ENCODE measurements at regions not wholly inside any gene's neighbourhood (a gene's known extent, or its start where the extent isn't known, plus 50 kb on each side); places are given as distances from the start of the nearest gene placed in this dataset.

DNA sequence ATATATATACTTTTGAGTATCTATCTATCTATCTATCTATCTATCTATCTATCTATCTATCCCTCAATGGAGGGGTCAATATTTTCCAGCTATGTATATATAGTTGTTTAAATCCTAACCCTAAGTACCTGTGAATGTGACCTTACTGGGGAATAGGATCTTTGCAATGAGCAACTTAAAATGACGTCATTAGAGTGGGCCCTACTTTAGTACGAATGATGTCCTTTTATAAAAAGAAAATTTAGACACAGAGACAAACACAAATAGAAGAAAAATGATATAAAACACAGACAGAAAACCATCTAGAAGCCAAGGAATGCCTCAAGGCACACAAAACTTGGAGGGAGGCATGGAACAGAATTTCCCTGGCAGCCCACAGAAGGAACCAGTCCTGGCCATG, 2283.7 kb downstream of the NCAM2 start:
- H2AK9ac ChIP-seq (replicated peaks; ENCODE audit: low read depth, low read length, poor library complexity): no peak overlapping the region
- H3K27me3 ChIP-seq (ENCODE audit: control insufficient read depth, insufficient read depth, low read length): no peaks in the 10 kb centered on the region
- ATAC-seq (ENCODE audit: low read depth) (no peak), DNase-seq (no peak)
- H3K4me3 ChIP-seq (ENCODE audit: insufficient read depth, low read depth, low read length): no peak overlapping the region
- no peak overlapping the region for H3K14ac ChIP-seq (replicated peaks; ENCODE audit: low read depth, low read length)
- BruUV-seq (replicated peaks): no TSS peak
- no peak overlapping the region for H3K23ac ChIP-seq (ENCODE audit: low read depth, low read length)
- H3K9ac ChIP-seq (ENCODE audit: low read depth, low read length): no peak overlapping the region
- in situ Hi-C loops (cut with MboI; ENCODE audit: low sequenced_read_pairs): no loop called here
- H2AK5ac ChIP-seq (ENCODE audit: low read depth, low read length): no peak overlapping the region
- H3K9me1 ChIP-seq (ENCODE audit: insufficient read depth, low read length): no peaks in the 10 kb centered on the region
- H3K4me1 ChIP-seq (ENCODE audit: control insufficient read depth, insufficient read depth, low read length): no peaks in the 10 kb centered on the region
- no peak overlapping the region for H3K27ac ChIP-seq (ENCODE audit: insufficient read depth, low read length)
- H4K91ac ChIP-seq (ENCODE audit: insufficient read depth, low read depth, low read length): no peak overlapping the region
- no peak overlapping the region for H2AFZ ChIP-seq (replicated peaks; ENCODE audit: low read length, poor library complexity)
- no peak overlapping the region for H3K56ac ChIP-seq (ENCODE audit: extremely low read depth, insufficient read depth, low read length)
- H3K36me3 ChIP-seq (ENCODE audit: control insufficient read depth, insufficient read depth, low read length): no peaks in the 10 kb centered on the region
- H4K20me1 ChIP-seq (ENCODE audit: insufficient read depth, low read length): no peaks in the 10 kb centered on the region
- no peak overlapping the region for H4K8ac ChIP-seq (ENCODE audit: low read depth in 2 of 2, low read length in 2 of 2)
- TF ChIP-seq CEBPB (IDR thresholded peaks at IDR 0.05; ENCODE audit: low read depth, low read length) (no peak), RFX5 (IDR thresholded peaks at IDR 0.05; ENCODE audit: low read depth, low read length) (no peak), RAD21 (IDR thresholded peaks at IDR 0.05; ENCODE audit: low read length) (no peak)
- intact Hi-C loops (cut with micrococcal nuclease): no loop called here
- ChIA-PET POLR2A (ENCODE audit: unreplicated experiment) (no interaction called here), CTCF (no interaction called here)
- H2BK5ac ChIP-seq (ENCODE audit: low read depth, low read length, poor library complexity, severe bottlenecking): no peak overlapping the region
- H3K4ac ChIP-seq (ENCODE audit: low read depth, low read length): no peak overlapping the region
- dilution Hi-C loops (cut with HindIII; ENCODE audit: low sequenced_read_pairs, unreplicated experiment): no loop called here
- WGBS, 2 experiments (ENCODE audit: extremely low coverage in 2 of 2, insufficient read length in 1 of 2): no CpG with 5 or more reads among the region's 2 CpGs
- no peaks in the 10 kb centered on the region for H3K79me1 ChIP-seq (ENCODE audit: low read depth in 1 of 2, low read length in 2 of 2)
- H4K5ac ChIP-seq (ENCODE audit: low read depth, low read length): no peak overlapping the region
- H2BK20ac ChIP-seq (ENCODE audit: low read depth, low read length): no peak overlapping the region
- H2BK120ac ChIP-seq (ENCODE audit: low read depth, low read length): no peak overlapping the region
- H3K4me2 ChIP-seq (ENCODE audit: low read depth, low read length): no peak overlapping the region
- H3K9me3 ChIP-seq (ENCODE audit: control insufficient read depth, insufficient read depth, low read length): no peaks in the 10 kb centered on the region
- H2BK15ac ChIP-seq (ENCODE audit: low read depth, low read length): no peak overlapping the region
- H3K18ac ChIP-seq (ENCODE audit: low read depth, low read length): no peak overlapping the region

Measured in IMR-90 (cell line).